ENCODE measurements at regions not wholly inside any gene's neighbourhood (a gene's known extent, or its start where the extent isn't known, plus 50 kb on each side); places are given as distances from the start of the nearest gene placed in this dataset.

DNA sequence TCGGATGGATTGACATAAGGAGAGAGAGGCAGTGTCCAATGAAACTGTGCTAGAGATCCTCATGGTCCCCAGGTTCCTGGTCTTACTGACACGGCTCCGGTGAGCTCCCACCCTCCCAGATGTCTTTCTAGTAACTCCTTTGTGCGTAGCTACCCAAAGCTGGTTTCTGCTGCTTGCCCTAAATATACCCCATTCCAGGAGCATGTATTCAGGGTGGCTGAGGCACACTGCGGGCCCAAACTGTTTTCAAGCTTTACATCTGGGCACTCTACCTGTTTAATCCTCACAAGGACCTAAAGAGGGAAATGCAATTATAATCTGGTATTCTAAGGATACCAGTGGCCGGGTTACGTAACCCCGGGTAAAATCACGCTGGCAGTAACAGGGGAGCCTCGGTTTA is 161.2 kb upstream of the NSMCE3 start:
- Mint-ChIP-seq H3K27ac (no peak overlapping the region), H3K27me3 (peaks cover 6 to 24% (median 6%) of the 10 kb centered on the region in 3 donors), H3K4me3 (no peak overlapping the region), H3K4me1 (no peaks in the 10 kb centered on the region), H3K9me3 (peaks cover 0 to 4% (median 2%) of the 10 kb centered on the region in 7 donors), H3K36me3 (no peaks in the 10 kb centered on the region)
- ATAC-seq (ENCODE audit: low read depth in 2 of 2) (no peak), DNase-seq (no peak)

DNA sequence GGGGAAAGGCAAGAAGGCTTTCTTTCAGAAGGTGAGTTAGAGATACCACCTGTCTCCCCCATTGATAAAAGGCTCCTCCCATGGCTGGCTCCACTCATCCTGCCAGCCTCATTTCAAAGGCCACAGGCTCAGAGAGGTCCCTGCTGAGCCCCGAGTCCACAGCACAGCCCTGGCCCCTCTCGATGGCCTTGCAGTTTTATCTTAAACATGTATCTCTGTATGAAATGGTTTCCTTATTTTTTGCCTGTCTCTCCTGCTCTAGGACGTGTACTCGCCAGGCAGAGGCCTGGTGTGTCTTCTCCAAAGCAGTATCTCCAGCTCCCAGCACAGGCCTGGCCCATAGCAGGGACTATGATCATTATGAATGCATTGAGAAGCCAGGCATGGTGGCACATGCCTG is 160.5 kb upstream of the NSMCE3 start:
- Mint-ChIP-seq H3K4me1 (no peaks in the 10 kb centered on the region), H3K27me3 (peaks cover 6 to 24% (median 6%) of the 10 kb centered on the region in 3 donors), H3K9me3 (peaks cover 2 to 8% (median 4%) of the 10 kb centered on the region in 7 donors), H3K36me3 (no peaks in the 10 kb centered on the region), H3K27ac (no peak overlapping the region), H3K4me3 (no peak overlapping the region)
- ATAC-seq (ENCODE audit: low read depth in 2 of 2), result no peak
- no peak for DNase-seq

DNA sequence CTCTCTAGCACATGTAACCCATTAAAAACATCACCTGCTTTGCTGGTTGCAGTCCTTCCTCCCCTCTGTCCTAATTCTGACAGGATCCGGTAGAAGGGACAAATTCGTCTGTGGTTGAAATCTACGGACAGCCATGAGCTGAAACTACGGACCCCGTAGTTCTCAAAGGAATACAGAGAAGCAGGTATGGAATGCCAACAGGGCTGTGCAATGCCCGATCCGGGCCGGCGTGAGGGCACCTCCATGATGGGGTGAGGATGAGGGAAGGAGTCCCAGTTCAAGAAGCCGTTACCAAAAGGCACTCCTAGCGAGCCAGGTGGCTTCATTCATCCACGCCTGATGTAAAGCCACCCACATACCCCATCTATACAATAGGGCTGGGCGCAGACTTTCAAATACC is 160.0 kb upstream of the NSMCE3 start:
- peaks cover 2 to 9% (median 4%) of the 10 kb centered on the region in 7 donors for H3K9me3 Mint-ChIP-seq
- H3K27ac Mint-ChIP-seq, result no peak overlapping the region
- no peak overlapping the region for H3K4me3 Mint-ChIP-seq

DNA sequence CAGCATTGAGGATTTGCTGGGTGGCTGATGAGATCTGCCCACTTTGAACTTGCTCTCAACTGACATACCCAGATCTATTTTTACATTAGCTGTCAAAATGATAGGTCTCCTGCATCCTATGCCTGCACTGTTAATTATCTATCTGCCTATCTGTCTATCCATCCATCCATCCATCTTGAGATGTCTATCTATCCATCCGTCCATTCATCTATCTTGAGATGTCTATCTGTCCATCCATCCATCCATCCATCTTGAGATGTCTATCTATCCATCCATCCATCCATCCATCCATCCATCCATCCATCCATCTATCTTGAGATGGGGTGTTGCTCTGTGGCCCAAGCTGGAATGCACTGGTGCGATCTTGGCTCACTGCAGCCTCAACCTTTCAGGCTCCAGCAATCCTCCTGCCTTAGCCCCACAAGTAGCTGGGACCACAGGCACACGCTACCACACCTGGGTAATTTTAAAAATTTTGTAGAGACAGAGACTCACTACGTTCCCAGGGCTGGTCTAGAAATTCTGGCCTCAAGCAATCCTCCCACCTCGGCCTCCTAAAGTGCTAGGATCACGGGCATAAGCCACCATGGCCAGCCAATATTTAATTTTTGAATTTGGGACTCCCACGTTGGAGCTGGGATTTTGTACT is 159.4 kb upstream of the NSMCE3 start:
- H3K27me3 Mint-ChIP-seq, result peaks cover 6 to 21% (median 6%) of the 10 kb centered on the region in 3 donors
- H3K4me1 Mint-ChIP-seq, result no peaks in the 10 kb centered on the region
- no peak overlapping the region for H3K27ac Mint-ChIP-seq
- ATAC-seq (ENCODE audit: low read depth in 2 of 2), result no peak
- H3K4me3 Mint-ChIP-seq, result no peak overlapping the region
- no peaks in the 10 kb centered on the region for H3K36me3 Mint-ChIP-seq
- peaks cover 2 to 13% (median 6%) of the 10 kb centered on the region in 7 donors for H3K9me3 Mint-ChIP-seq
- DNase-seq, result no peak

More for the DNA sequence above, 160.0 kb upstream of the NSMCE3 start:
- Mint-ChIP-seq H3K36me3 (no peaks in the 10 kb centered on the region), H3K4me1 (no peaks in the 10 kb centered on the region), H3K27me3 (peaks cover 6 to 24% (median 6%) of the 10 kb centered on the region in 3 donors)
- DNase-seq (no peak), ATAC-seq (ENCODE audit: low read depth in 2 of 2) (no peak)

DNA sequence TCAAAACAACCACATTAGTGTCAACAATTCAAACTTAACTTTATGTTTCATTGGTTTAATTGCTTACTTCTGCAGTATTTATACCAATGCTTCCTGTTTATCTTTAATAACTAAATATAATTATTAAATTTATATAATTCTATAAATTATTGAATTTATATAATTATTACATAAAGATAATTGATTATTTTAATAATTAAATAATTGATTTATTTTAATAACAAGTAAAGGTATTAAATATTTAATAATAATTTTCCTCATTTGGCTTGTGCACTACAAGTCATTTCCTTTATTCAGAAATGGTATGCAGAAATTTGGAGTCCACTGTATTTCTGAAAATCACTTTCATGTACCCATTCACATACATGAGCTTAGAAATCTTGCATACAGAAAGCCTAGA is 156.2 kb upstream of the NSMCE3 start:
- Mint-ChIP-seq H3K4me1 (no peaks in the 10 kb centered on the region), H3K27me3 (no peaks in the 10 kb centered on the region)

DNA sequence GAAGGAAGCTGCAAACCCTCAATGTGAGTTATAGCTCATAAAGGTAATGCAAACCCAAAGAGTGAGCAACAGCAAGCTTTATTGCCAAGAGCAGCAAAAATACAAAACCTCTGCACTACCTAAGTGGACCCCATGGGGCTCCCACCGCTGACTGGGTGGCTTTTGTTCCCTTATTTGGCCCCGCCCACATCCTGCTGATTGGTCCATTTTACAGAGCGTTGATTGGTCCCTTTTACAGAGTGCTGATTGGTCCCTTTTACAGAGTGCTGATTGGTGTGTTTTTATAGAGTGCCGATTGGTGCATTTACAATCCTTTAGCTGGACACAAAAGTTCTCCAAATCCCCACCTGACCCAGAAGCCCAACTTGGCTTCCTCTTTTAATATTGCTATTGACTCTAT is 154.5 kb upstream of the NSMCE3 start:
- no peak overlapping the region for H3K4me3 Mint-ChIP-seq
- DNase-seq (no peak), ATAC-seq (ENCODE audit: low read depth in 2 of 2) (no peak)
- no peaks in the 10 kb centered on the region for H3K4me1 Mint-ChIP-seq
- H3K27me3 Mint-ChIP-seq, result no peaks in the 10 kb centered on the region
- H3K36me3 Mint-ChIP-seq, result no peaks in the 10 kb centered on the region
- peaks cover 8 to 20% (median 15%) of the 10 kb centered on the region in 7 donors for H3K9me3 Mint-ChIP-seq
- H3K27ac Mint-ChIP-seq, result no peak overlapping the region

More for the DNA sequence above, 156.2 kb upstream of the NSMCE3 start:
- no peak overlapping the region for H3K27ac Mint-ChIP-seq
- DNase-seq (no peak), ATAC-seq (ENCODE audit: low read depth in 2 of 2) (no peak)
- H3K4me3 Mint-ChIP-seq, result no peak overlapping the region
- peaks cover 4 to 17% (median 9%) of the 10 kb centered on the region in 7 donors for H3K9me3 Mint-ChIP-seq
- no peaks in the 10 kb centered on the region for H3K36me3 Mint-ChIP-seq

DNA sequence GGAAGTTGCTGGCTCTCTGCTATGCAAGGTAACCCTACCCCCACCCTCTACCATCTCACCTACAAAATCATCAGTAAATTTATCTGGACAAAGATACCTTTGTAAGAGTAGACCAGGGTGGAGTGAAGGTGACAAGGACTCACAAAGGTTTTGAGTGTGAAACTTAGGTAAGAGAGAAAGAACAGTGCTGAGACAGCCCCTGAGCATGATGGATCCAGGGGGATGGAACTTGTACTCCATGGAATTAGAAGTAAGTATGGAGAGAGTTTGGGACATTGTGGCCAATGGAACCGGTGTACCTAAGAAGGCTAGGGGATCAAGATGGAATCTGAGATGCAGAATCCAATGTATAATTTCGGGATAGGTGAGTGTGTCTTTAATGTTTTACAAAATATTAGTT is 153.0 kb upstream of the NSMCE3 start:
- no peaks in the 10 kb centered on the region for H3K36me3 Mint-ChIP-seq
- no peaks in the 10 kb centered on the region for H3K27me3 Mint-ChIP-seq
- H3K4me1 Mint-ChIP-seq, result no peaks in the 10 kb centered on the region
- ATAC-seq (ENCODE audit: low read depth in 2 of 2) (no peak), DNase-seq (no peak)
- no peak overlapping the region for H3K4me3 Mint-ChIP-seq
- peaks cover 8 to 20% (median 15%) of the 10 kb centered on the region in 7 donors for H3K9me3 Mint-ChIP-seq
- no peak overlapping the region for H3K27ac Mint-ChIP-seq

DNA sequence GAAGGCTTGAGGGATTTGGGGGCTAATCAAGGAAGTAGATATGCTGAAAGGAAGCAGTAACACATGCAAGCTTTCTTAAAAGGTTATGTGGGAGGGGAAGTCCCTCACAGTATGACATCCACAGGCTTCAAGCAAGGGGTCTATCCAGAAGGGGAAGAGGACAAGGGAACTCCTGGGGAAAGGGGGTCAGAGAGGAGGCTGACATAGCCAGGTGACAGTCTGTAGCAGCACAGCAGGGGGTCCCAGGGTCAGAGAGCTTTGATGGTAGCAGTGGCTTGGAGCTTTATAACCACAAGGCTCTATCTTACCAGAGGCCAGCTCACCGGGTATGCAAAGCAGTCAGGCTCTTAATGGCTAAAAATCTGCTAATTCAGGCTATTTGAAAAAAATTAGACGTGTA is 150.6 kb upstream of the NSMCE3 start:
- H3K36me3 Mint-ChIP-seq, result no peaks in the 10 kb centered on the region
- ATAC-seq (ENCODE audit: low read depth in 2 of 2), result no peak
- no peak overlapping the region for H3K27ac Mint-ChIP-seq
- H3K27me3 Mint-ChIP-seq, result no peaks in the 10 kb centered on the region
- H3K4me1 Mint-ChIP-seq, result no peaks in the 10 kb centered on the region
- peaks cover 8 to 25% (median 13%) of the 10 kb centered on the region in 7 donors for H3K9me3 Mint-ChIP-seq
- no peak overlapping the region for H3K4me3 Mint-ChIP-seq
- DNase-seq, result no peak

DNA sequence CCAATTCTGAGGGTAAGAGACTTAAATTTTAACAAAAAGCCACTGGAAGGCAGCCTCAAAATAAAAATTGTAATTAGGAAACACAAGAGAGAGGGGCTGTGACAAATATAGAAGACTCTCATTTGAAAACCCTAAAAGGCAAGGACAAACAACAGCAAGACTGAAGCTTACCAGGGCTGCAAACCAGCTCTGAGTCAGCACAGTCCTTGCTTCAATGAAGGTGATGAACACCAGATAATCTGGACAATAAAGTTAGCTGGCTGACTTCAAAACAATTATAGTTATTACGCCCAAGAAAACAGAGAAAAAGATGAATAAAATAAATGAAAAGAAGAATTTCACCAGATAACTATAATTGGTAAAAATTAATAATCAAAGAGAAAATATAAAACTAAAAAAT is 149.3 kb upstream of the NSMCE3 start:
- Mint-ChIP-seq H3K9me3 (peaks cover 8 to 15% (median 11%) of the 10 kb centered on the region in 7 donors), H3K36me3 (no peaks in the 10 kb centered on the region), H3K27me3 (peaks cover 0 to 4% (median 0%) of the 10 kb centered on the region in 3 donors), H3K27ac (no peak overlapping the region), H3K4me1 (no peaks in the 10 kb centered on the region), H3K4me3 (no peak overlapping the region)
- ATAC-seq (ENCODE audit: low read depth in 2 of 2) (no peak), DNase-seq (no peak)

DNA sequence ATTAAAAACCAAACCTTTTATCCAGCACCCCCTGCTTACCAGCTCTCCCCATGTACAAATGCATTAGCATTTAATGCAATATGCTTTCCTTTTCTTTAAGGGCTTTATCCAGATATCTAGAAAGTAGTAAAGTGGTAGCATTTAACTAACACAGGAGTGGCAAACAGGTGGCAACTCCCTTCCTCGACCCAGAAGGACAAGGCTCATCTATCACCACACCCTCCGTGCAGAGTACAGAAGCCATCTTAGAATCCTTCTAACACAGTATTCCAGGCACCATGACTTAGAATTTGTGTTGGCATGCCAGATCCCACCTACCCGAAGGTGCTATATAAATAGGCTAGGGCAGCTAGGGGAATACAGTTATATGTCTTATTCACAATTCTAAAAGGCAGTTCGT is 148.6 kb upstream of the NSMCE3 start:
- no peak for ATAC-seq (ENCODE audit: low read depth in 2 of 2)

DNA sequence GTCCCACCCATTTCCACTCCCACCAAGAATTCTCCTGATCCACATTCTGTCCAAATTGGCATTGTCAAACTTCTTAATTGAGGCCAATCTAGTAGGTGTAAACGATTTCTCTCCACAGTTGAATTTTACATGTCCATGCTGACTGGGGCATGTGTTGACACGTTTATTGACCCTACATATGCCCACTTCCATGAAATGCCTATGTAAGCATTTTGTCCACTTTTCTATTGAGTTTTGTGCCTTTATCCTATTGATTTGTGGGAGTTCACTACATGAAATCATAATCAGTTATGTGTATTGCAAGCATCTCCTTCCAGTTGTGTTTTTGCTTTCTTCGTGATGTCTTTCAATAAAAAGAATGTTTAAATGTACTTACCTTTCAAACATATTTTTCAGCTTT is 141.7 kb upstream of the NSMCE3 start:
- no peak for ATAC-seq (ENCODE audit: low read depth in 2 of 2)
- H3K27me3 Mint-ChIP-seq, result peaks cover 0 to 16% (median 4%) of the 10 kb centered on the region in 3 donors
- DNase-seq, result no peak
- H3K4me1 Mint-ChIP-seq, result no peaks in the 10 kb centered on the region
- no peaks in the 10 kb centered on the region for H3K36me3 Mint-ChIP-seq
- H3K27ac Mint-ChIP-seq, result no peak overlapping the region
- H3K9me3 Mint-ChIP-seq, result peaks cover 0 to 4% (median 2%) of the 10 kb centered on the region in 7 donors
- no peak overlapping the region for H3K4me3 Mint-ChIP-seq

More for the DNA sequence above, 148.6 kb upstream of the NSMCE3 start:
- Mint-ChIP-seq H3K4me1 (no peaks in the 10 kb centered on the region), H3K36me3 (no peaks in the 10 kb centered on the region), H3K4me3 (no peak overlapping the region), H3K27ac (no peak overlapping the region), H3K27me3 (peaks cover 0 to 10% (median 0%) of the 10 kb centered on the region in 3 donors), H3K9me3 (peaks cover 8 to 15% (median 11%) of the 10 kb centered on the region in 7 donors)
- DNase-seq, result no peak

DNA sequence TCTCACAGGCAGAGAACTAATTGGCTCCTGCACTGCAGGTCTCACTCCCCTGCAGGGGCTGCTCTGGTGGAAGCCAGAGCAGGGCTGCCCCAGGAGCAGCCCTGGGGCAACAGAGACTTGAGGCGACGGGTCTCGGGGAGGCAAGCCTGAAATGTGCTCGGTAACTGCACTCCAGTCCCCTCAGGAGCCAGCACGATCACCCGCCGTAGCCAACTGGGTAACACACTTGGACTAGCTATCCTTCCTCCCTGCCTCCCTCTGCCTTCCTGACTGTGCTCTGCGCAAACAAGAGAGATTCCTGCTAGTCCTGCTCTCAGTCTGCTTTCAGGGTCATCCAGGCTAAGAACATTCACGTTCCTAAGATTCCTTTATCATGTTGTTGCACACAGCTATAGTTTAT is 140.7 kb upstream of the NSMCE3 start:
- Mint-ChIP-seq H3K27me3 (peaks cover 0 to 16% (median 4%) of the 10 kb centered on the region in 3 donors), H3K9me3 (peaks cover 0 to 3% (median 2%) of the 10 kb centered on the region in 7 donors), H3K36me3 (no peaks in the 10 kb centered on the region), H3K27ac (no peak overlapping the region), H3K4me1 (no peaks in the 10 kb centered on the region), H3K4me3 (no peak overlapping the region)
- no peak for DNase-seq
- ATAC-seq (ENCODE audit: low read depth in 2 of 2), result no peak

DNA sequence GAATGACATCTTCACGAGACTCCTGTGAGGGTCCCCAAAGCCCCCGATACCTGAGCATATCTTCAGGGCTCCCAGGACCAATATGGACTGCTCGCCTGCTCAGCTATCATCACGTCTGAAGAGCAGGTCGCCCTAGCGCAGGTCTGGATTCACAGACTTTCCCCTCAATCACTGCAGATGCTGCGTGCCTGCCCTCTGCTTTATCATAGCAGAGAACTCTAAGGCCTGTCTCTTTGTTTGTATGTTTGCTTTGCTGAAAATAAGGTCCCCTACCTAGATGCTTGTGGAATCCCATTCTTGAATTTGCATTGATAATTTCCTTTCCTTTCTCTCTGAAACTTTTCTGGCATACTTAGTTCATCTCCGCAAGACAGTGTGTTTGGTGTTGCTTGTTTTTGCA is 140.3 kb upstream of the NSMCE3 start:
- Mint-ChIP-seq H3K27me3 (peaks cover 2 to 18% (median 4%) of the 10 kb centered on the region in 3 donors), H3K9me3 (peaks cover 0 to 3% (median 2%) of the 10 kb centered on the region in 7 donors), H3K27ac (peak overlapping the region in 1 of 6 donors; percentile 47), H3K36me3 (no peaks in the 10 kb centered on the region), H3K4me1 (no peaks in the 10 kb centered on the region), H3K4me3 (no peak overlapping the region)
- ATAC-seq (ENCODE audit: low read depth in 2 of 2) (no peak), DNase-seq (no peak)

DNA sequence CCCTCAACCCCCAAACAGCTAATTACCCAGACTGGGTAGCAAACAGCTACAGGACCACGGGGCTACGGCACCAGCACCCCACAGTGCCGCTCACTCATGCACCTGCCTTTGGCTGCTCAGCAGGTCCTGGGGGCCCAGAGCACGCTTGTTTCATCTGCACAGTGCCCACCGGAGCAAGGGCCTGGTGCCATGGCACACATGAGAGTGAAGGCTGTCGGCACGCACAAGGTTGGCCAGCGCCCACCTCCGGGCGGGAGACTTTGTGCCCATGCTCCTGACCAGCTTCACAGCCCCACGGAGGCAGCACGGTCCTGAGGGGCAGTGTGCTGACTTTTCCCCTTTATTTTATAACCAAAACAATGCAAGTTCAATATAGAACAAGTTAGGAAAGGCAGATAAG is 135.9 kb upstream of the NSMCE3 start:
- Mint-ChIP-seq H3K27me3 (peaks cover 8 to 21% (median 9%) of the 10 kb centered on the region in 3 donors), H3K9me3 (peaks cover 0 to 5% (median 0%) of the 10 kb centered on the region in 7 donors), H3K4me3 (no peak overlapping the region), H3K4me1 (no peaks in the 10 kb centered on the region), H3K36me3 (no peaks in the 10 kb centered on the region), H3K27ac (no peak overlapping the region)
- no peak for ATAC-seq (ENCODE audit: low read depth in 2 of 2)
- DNase-seq, result no peak
